Adrenal gland (tissue), 5 donors: ENCODE measurements at regions not wholly inside any gene's neighbourhood (a gene's known extent, or its start where the extent isn't known, plus 50 kb on each side); places are given as distances from the start of the nearest gene placed in this dataset.
"Not testable (repeated sequence)": the region's sequence is repeated elsewhere in the genome, so short reads cannot be mapped to it uniquely, and the experiment has no call there.

Experiments
- CTCF ChIP-seq, 6 experiments: fragments of 450-650 bp in 4 of 6; fragments of 200-600 bp in 2 of 6; sonication (generic) in 1 of 6; IDR thresholded peaks; 1 replicate in 5 of 6; 2 replicates in 1 of 6; pipeline versions ENCODE4 v1.5.1 to v1.8.0; 2016 to 2021; ENCODE audit warnings: antibody characterized with exemption in 6 of 6, mild to moderate bottlenecking in 2 of 6, moderate library complexity in 1 of 6
- POLR2A ChIP-seq, 2 donors: fragments of 450-650 bp; IDR thresholded peaks; one replicate each; pipeline ENCODE4 v1.6.1; 2017; ENCODE audit warnings: antibody characterized with exemption in 2 of 2, mild to moderate bottlenecking in 2 of 2, moderate library complexity in 1 of 2
- donor health status: DM: no; HTN: no; CAD: no.

GRCh38 chr16:29267055-29267619, 139.4 kb downstream of the NPIPB11 start:
- not testable (repeated sequence) for TF ChIP-seq CTCF, POLR2A (IDR thresholded peaks at IDR 0.05)
